ENCODE measurements at regions not wholly inside any gene's neighbourhood (a gene's known extent, or its start where the extent isn't known, plus 50 kb on each side); places are given as distances from the start of the nearest gene placed in this dataset.
"Not testable (repeated sequence)": the region's sequence is repeated elsewhere in the genome, so short reads cannot be mapped to it uniquely, and the experiment has no call there.

DNA sequence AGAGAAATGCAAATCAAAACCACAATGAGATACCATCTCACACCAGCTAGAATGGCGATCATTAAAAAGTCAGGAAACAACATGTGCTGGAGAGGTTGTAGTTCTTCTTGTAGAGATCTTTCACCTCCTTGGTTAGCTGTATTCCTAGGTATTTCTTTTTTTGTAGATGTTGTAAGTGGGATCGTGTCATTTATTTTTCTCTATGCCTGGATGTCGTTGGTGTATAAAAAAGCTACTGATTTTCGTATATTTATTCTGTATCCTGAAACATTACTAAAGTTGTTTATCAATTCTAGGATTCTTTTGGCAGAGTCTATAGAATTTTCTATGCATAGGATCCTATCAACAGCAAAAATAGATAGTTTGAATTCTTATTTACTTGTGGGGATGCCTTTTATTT, 1271.8 kb downstream of the TMEM121 start:
- TF ChIP-seq, protein P1, sequence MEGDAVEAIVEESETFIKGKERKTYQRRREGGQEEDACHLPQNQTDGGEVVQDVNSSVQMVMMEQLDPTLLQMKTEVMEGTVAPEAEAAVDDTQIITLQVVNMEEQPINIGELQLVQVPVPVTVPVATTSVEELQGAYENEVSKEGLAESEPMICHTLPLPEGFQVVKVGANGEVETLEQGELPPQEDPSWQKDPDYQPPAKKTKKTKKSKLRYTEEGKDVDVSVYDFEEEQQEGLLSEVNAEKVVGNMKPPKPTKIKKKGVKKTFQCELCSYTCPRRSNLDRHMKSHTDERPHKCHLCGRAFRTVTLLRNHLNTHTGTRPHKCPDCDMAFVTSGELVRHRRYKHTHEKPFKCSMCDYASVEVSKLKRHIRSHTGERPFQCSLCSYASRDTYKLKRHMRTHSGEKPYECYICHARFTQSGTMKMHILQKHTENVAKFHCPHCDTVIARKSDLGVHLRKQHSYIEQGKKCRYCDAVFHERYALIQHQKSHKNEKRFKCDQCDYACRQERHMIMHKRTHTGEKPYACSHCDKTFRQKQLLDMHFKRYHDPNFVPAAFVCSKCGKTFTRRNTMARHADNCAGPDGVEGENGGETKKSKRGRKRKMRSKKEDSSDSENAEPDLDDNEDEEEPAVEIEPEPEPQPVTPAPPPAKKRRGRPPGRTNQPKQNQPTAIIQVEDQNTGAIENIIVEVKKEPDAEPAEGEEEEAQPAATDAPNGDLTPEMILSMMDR (IDR thresholded peaks at IDR 0.05) = not testable (repeated sequence)
- TF ChIP-seq POLR2A (IDR thresholded peaks at IDR 0.05) = not testable (repeated sequence)
